22Rv1 (cell line): ENCODE measurements at regions not wholly inside any gene's neighbourhood (a gene's known extent, or its start where the extent isn't known, plus 50 kb on each side); places are given as distances from the start of the nearest gene placed in this dataset.
"Not testable (repeated sequence)": the region's sequence is repeated elsewhere in the genome, so short reads cannot be mapped to it uniquely, and the experiment has no call there.

Experiments
- H3K27ac ChIP-seq: fragments of 450-650 bp; 2 replicates; pipeline ENCODE4 v1.5.1; 2017
- ZFX ChIP-seq: fragments of 450-650 bp; IDR thresholded peaks from 2 replicates; pipeline ENCODE4 v1.6.1; 2017; ENCODE audit warnings: antibody characterized with exemption, borderline replicate concordance
- TF ChIP-seq, protein P1 (sequence below): fragments of 450-650 bp; IDR thresholded peaks from 2 replicates; pipeline ENCODE4 v1.5.1; 2017; ENCODE audit warnings: mild to moderate bottlenecking

DNA sequence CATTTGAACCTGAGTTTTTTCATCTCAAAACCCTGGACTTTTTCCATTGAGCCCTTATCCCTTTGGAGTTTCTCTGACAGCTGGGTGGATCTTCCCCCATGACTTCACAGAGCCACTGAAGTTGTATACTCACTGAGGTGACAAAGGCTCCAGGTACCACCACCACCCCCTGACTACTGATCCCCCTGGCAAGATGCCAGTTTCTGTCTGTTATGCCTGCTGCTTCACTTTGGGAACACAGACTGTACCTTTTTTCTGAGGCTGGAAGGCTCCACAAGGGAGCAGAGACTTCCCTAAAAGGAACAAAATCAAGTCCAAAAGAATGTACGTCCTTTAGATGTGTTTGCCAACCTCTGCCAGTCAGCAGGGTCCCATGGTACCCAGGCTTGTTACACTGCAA is 160.3 kb upstream of the JADE1 start:
- TF ChIP-seq, protein P1, sequence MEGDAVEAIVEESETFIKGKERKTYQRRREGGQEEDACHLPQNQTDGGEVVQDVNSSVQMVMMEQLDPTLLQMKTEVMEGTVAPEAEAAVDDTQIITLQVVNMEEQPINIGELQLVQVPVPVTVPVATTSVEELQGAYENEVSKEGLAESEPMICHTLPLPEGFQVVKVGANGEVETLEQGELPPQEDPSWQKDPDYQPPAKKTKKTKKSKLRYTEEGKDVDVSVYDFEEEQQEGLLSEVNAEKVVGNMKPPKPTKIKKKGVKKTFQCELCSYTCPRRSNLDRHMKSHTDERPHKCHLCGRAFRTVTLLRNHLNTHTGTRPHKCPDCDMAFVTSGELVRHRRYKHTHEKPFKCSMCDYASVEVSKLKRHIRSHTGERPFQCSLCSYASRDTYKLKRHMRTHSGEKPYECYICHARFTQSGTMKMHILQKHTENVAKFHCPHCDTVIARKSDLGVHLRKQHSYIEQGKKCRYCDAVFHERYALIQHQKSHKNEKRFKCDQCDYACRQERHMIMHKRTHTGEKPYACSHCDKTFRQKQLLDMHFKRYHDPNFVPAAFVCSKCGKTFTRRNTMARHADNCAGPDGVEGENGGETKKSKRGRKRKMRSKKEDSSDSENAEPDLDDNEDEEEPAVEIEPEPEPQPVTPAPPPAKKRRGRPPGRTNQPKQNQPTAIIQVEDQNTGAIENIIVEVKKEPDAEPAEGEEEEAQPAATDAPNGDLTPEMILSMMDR: no peak
- TF ChIP-seq ZFX: no peak
- H3K27ac ChIP-seq: no peak overlapping the region

DNA sequence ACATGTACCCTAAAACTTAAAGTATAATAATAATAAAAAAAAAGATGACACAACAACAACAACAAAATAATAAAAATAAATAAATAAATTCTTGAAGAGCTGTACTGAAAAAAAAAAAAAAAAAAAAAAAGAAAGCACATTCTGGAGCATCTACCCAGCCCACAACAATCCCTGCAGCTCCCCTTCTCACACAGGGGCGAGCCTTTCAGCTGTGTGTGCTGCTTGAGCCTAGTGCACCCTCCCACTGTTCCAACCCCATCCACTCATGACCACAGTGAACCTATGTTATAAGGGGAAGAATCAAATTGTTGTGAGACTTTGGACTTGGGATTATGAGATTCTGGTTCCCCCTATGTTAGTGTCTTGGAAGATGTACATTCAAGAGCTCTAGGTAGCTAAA is 161.5 kb upstream of the JADE1 start:
- no peak for TF ChIP-seq ZFX
- TF ChIP-seq, protein P1: no peak
- H3K27ac ChIP-seq: no peak overlapping the region

DNA sequence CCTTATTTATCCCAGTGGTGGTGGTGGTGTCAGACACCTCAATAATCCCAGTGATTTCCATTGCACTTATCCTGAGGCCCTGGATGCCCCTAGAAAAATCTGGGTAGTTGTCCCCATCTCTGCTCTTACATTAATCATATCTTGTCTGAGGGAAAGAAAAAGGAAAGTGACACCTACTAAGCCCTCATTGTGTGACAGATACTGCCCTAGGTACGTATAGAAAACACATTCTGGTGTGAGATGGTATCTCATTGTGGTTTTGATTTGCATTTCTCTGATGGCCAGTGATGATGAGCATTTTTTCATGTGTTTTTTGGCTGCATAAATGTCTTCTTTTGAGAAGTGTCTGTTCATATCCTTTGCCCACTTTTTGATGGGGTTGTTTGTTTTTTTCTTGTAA is 162.6 kb upstream of the JADE1 start:
- not testable (repeated sequence) for H3K27ac ChIP-seq

DNA sequence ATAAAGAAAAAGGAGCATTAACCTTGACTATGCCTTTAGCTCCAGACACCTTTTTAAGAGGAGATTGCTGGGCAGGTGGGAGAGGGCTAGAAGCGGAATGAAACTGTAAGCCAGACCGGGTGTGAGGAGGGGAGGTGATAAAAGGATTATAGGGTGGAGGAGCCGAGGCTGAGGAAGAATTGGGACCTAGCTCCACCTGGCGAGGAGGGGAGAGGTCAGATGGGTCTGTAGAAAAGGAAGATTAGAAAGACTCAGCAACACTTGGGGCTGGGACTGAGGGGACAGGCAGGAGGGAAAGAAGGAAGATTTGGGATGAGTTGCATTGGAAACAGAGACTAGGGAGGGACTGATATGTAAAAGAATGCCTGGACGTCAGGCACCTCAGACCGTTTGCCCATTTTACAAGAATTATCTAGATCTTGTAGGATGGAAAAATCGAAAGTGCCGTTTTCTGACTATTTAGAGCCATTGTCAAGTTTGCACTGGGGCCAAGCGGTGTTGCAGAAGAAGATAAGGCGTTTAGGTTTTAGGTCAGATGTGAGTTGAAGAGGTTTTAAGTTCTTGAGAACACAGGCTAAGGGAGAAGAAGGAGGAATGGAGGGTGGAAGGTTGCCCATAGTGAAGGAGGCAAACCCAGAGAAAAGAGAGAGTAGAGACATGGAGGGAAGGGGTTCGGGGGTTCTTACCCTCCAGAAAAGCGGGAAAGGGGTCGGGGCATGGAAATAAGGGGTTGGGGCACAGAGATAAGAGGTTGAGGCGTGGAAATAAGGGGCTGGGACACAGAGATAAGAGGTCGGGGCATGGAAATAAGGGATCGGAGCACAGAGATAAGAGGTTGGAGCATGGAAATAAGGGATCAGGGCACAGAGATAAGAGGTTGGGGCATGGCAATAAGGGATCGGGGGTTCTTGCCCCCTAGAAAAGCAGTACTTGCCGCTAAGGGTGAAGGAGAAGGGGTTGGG is 164.5 kb upstream of the JADE1 start:
- H3K27ac ChIP-seq: not testable (repeated sequence)

DNA sequence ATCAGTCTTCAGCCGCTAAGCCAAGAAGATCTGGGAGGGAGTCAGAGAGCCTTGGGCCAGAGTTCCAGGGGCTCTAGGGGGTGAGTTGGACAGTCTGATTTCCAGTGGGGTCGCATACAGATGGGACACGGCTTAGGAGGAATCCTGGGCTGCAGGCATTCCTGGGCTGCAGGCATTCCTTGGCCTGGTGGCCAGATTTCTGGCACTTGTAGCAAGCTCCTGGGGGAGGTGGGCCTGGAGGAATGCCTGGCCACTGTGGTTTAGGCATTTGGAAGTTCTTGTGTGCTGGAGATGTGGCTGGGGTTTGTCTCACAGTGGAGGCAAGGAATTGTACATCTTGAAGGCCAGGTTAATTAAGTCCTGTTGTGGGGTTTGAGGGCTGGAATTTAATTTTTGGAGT is 165.4 kb upstream of the JADE1 start:
- H3K27ac ChIP-seq: not testable (repeated sequence)

DNA sequence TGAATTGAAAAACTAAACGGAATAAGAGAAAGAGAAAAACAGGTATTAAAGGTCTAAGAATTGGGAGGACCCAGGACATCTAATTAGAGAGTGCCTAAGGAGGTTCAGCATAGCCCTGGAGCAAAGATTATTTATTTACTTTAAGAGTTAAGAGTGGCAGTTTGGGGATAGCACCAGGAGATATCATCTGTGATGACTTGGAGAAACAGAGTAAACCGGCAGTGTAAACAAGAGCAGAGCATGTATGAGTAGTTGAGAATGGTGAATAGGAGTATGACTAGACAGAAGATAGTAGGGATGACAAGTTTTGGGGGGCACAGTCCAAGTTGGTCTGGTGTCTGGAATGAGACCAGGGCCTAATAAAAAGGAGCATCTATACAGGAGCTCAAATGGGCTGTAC is 167.9 kb upstream of the JADE1 start:
- not testable (repeated sequence) for H3K27ac ChIP-seq

DNA sequence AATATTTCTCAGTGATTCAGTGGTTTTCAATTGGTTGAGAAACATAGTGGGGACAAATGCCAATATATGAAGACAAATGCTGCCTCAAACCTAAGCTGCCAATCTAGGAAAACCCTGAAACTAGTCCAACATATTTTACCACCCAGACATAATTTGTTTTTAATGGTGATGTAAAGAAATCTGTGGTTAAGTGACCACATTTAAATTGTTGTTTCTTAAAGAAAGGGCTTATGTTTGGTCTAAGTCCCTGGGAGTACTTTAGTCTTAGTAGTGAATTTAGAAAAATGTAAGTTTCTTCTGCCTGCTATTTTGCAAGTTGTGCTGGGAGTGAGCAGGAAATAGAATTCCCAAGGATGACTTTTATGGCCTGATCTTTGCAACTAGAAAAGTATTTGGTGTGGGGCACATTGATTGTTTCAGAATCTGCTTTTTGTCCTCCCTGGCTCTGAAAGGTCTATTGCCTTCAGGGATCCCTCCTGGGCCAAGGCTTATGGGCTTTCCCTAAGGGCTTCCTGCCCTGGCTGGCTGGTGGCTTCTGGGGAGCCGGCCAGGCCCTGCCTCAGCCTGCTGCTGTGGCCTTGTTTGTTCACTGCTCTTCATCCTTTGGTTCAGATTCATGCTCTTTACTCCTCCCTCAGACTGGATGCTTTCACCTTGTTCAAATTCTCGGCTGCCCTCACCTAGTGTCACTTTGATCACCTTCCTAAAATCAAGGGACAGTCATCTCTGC is 169.8 kb upstream of the JADE1 start:
- no peak overlapping the region for H3K27ac ChIP-seq
- no peak for TF ChIP-seq ZFX
- TF ChIP-seq, protein P1: no peak

DNA sequence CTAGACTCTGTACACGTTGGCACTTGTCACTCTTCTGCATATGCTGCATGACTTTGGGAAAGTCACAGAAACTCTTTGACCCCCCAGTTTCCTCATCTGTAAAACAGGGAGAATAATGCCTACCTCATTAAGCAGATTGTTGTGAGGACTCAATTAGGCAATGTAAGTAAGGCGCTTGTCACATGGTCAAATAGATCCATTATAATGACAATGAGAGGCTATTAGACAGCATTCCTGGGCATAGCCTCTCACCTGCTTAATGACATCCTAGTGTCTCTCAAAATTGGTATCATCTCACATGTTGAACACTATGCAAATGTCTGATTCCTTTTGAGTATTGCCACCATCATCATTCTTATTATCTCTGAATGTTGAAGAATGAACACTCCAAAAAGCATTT is 172.6 kb upstream of the JADE1 start:
- TF ChIP-seq, protein P1: no peak
- no peak for TF ChIP-seq ZFX
- peak overlapping the region; percentile 88 for H3K27ac ChIP-seq

DNA sequence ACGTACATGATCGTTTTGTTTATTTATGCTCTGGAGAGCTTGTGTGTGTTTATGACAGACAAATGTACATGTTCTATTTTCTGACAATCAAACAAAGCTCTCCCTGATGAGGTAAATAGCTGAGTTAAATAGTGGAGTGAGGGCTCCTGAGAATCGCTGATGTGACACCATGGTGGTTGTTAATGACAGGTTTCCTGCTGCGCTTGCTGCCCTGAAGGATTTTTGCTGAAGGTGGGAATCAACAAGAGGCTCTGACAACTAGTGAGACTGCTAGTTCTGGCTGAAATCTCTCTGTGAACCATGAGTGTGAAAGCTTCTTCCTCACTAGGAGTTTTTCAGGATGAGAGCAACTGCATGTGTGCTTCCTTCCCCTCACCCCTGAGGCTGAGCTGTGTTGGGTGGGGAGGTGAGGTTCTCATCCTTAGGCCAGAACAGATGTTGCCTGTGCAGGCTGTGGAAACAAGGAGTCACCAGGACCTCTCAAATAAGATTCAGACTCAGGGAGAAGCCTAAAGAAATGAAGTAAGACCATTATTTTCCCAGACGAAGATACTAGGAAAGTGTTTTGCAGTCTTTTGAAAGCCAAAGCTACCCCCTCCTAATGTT is 173.4 kb upstream of the JADE1 start:
- TF ChIP-seq, protein P1: no peak
- TF ChIP-seq ZFX: no peak
- H3K27ac ChIP-seq: peak overlapping the region; percentile 88
